Astrocyte of the cerebellum (primary cell): ENCODE measurements at regions not wholly inside any gene's neighbourhood (a gene's known extent, or its start where the extent isn't known, plus 50 kb on each side); places are given as distances from the start of the nearest gene placed in this dataset.

Experiments used
- DNase-seq: peaks from one replicate; pipeline ENCODE4 v3.0.0-alpha.2; 2011; ENCODE audit warnings: low read depth
- H3K4me3 ChIP-seq: 2 replicates; pipeline ENCODE4 v1.5.1; 2011; ENCODE audit warnings: mild to moderate bottlenecking, low read depth, low read length, moderate library complexity
- CTCF ChIP-seq: IDR thresholded peaks from 2 replicates; pipeline ENCODE4 v1.5.1; 2012; ENCODE audit warnings: low read length, low read depth, moderate library complexity, mild to moderate bottlenecking; ENCODE audit errors: missing control alignments
- in situ Hi-C: cut with HindIII; loops from 2 replicates; pipeline ENCODE4 v1.10.0; 2017; ENCODE audit warnings: low sequenced_read_pairs

DNA sequence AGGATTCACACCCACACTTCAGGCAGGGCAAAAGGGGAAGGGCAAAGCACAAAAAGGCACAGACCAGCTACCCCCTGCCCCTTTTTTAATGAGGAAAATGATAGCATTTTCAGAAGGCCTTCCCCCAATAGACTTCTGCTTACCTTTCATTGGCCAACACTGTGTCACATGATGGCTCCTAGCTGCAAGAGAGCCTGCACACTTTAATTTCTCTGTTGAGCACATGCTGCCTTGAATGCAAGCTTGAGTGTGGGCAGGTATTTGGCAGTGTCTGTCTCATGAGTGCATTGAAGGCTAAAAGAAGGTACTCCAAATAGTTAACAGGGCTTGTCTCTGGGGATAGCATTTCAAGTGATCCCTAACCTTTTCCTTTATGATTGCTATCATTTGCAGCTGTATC lies 175.4 kb upstream of the NFE2L3 start:
- TF ChIP-seq CTCF, result no peak
- DNase-seq, result no peak
- no peak overlapping the region for H3K4me3 ChIP-seq
- in situ Hi-C loops, result no loop called here

- no peak for TF ChIP-seq CTCF
- in situ Hi-C loops, result no loop called here
- H3K4me3 ChIP-seq, result no peak overlapping the region
- DNase-seq, result no peak
Measured at GRCh38 chr7:25978466-25978865, 173.5 kb upstream of the NFE2L3 start.

- no peak for DNase-seq
- TF ChIP-seq CTCF, result no peak
- no peak overlapping the region for H3K4me3 ChIP-seq
- in situ Hi-C loops, result no loop called here
Measured at GRCh38 chr7:25979605-25980004, 172.4 kb upstream of the NFE2L3 start.

GRCh38 chr7:25982684-25983083 lies 169.3 kb upstream of the NFE2L3 start:
- in situ Hi-C loops, result no loop called here
- DNase-seq, result no peak
- no peak for TF ChIP-seq CTCF
- H3K4me3 ChIP-seq, result no peak overlapping the region

DNA sequence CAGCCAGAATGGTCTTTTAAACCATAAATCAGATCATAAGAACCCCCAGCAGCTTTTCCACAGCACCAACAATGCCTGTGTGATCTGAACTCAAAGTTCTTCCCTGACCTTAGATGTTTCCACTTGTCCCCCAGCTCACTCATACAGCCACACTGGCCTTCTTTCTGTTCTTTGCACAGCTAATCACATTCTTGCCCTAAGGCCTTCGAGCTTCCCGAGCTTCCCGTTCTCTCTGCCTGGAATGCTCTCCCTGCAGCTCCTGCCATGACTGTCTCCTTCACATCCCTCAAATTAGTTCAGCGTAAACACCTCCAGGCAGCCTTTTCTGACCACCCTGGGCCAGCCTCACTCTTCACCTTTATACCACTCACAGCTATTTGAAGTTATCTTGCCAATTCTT lies 166.8 kb upstream of the NFE2L3 start:
- no peak for DNase-seq
- in situ Hi-C loops, result no loop called here
- H3K4me3 ChIP-seq, result no peak overlapping the region
- no peak for TF ChIP-seq CTCF

DNA sequence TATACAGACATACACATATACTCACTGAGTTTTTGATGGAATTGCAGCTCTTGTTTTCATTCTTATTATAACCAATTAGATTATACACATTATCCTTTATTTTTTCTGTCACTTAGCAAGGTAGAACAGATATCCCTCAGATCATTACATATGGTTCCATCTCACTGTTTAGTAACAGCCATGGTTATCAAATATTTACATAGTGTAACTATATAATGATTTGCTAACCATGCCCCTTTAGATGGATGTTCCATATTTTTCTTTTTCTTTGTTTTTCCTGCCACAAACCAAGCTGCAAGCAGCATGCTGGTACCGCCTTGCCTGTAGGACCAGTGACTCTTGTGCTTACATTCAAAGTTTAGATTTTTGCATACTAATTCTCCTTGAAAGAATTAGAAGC lies 163.4 kb upstream of the NFE2L3 start:
- H3K4me3 ChIP-seq, result no peak overlapping the region
- no peak for DNase-seq
- no peak for TF ChIP-seq CTCF
- in situ Hi-C loops, result no loop called here

- no peak for DNase-seq
- TF ChIP-seq CTCF, result no peak
- in situ Hi-C loops, result no loop called here
- H3K4me3 ChIP-seq, result no peak overlapping the region
Measured at GRCh38 chr7:25989140-25989705, 162.8 kb upstream of the NFE2L3 start.
